NCI-H446 (cell line): ENCODE measurements at regions not wholly inside any gene's neighbourhood (a gene's known extent, or its start where the extent isn't known, plus 50 kb on each side); places are given as distances from the start of the nearest gene placed in this dataset.
"Not testable (repeated sequence)": the region's sequence is repeated elsewhere in the genome, so short reads cannot be mapped to it uniquely, and the experiment has no call there.

Experiments
- DNase-seq, 2 experiments: peaks; one replicate each; lab custom pipeline; 2025; lab: John Stamatoyannopoulos, UW

- no peak for DNase-seq
These were observed 1358.8 kb upstream of the TMEM132C start for GRCh38 chr12:126907900-126908764.

DNA sequence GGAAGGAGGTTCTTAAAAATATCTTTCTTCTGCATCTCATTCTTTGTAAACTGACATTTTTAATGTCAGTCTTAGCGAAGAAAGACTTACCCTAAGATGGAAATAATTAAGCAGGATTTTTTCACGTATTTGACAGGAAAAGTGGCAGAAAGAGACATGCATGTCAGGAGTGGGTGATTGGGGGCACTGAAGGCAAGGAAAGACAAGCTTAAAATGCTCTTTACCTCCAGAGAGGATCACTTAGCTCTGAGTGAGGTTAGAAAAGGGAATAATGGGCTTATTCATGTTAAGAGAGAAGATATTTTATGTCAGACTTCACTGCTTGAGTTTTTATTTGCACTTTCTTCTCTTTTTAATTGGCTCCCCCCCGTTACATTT lies 1358.2 kb upstream of the TMEM132C start:
- DNase-seq: no peak

- DNase-seq: no peak
These were observed 1356.4 kb upstream of the TMEM132C start for GRCh38 chr12:126910570-126910969.

DNA sequence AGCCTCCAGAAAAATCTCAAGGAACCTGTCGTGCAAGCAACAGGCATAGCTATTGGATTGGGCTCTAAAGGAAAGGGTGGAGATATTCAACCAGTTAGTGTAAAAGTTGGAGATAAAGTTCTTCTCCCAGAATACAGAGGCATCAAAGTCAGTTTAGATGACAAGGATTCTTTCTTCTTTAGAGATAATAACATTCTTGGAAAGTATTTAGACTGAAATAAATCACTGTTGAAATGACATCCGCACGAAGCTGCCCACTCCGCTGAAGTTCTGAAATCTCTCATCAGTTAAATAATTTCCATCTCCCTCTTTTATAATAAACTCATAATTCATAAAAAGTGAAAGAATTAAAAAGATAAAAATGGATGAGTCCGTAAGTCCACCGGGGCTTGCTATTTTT lies 1354.9 kb upstream of the TMEM132C start:
- DNase-seq: no peak

DNA sequence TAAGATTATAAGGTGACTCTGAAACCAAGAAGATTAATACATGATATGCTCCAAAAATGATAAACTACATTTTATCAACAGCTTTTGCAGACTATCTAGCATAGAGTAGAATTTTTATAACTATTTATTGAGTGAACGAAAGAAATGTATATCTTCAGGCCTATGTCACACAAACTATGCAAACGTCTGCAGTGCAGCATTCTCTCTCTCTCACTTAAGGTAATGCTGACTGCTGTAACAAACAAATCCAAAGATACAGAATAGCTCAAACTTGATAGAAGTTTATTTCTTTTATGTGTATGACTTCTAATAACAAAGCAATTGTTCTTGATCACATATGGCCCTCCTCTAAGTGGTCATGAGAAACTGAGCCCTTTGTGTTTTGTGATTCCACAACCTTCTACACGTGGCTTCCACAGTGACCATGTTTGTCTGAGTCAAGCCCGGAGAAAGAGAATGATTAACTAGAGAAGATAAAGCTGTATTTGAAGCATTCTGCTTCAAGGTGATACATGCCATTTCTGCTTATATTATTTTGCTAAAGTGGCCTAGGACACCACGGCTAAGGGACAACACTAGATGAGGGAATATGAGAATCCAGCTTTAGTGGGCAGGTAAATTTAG lies 1352.7 kb upstream of the TMEM132C start:
- DNase-seq: no peak

DNA sequence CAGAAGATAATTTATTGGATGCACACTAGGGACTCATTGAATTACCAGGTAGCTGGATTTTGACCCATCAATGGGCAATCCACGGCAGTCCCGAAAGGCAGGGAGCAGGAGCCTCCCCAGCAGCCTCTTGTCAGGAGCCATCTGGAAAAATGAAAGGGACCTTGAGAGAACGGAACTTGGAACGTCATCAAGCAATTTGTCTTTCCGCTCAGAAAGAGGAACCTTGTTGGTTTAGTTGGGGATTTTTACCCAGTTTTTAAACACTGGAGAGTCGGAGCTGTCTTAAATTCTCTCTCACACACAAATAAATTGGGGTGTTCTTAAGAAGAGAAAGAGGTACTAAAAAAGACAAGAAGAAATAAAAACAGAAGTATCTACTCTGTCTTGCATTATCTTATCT lies 1351.7 kb upstream of the TMEM132C start:
- no peak for DNase-seq

- no peak for DNase-seq
These were observed 1340.9 kb upstream of the TMEM132C start for GRCh38 chr12:126926023-126926594.

GRCh38 chr12:126930234-126930633 lies 1336.7 kb upstream of the TMEM132C start:
- DNase-seq: no peak

GRCh38 chr12:126932156-126932555 lies 1334.8 kb upstream of the TMEM132C start:
- no peak for DNase-seq

- no peak for DNase-seq
These were observed 1331.5 kb upstream of the TMEM132C start for GRCh38 chr12:126935435-126935834.

GRCh38 chr12:126936181-126936851 lies 1330.7 kb upstream of the TMEM132C start:
- peak in 1 of 2 experiments; percentile 12 for DNase-seq

DNA sequence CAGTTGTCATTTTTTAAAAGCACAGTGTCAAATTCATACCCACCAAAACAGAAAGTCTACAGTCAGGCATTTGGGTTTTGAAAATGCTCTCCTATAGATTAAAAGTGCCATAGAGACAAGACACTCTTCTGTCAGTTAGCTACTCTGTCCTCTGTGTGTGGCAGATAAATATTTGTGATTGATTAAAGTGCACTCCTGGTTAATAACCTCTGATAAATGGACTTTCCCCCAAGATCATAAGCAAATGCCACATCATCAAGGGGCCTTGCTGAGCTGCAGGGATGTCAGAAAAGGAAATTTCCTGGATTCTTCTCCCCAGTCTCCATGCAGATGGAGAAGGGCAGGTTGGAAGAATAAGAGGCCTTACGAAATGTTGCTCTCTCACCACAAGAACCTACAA lies 1329.5 kb upstream of the TMEM132C start:
- DNase-seq: no peak

DNA sequence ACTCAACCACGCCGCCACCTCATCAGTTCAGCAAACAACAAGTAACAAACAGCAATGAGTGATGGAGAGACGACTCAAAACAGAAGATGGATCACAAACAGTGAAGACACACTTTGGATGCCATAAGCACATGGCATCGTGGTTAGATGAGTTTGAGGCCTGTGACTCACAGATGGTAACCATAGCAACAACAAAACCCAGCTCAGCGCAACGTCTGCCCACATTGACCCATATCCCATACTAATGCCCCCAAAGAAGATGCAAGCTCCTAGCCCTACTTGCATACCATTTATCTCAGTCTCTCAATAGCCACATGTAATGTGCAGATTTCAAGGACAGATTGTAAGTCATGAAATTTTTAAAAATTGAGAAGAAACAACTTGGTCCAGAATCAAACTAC lies 1322.3 kb upstream of the TMEM132C start:
- DNase-seq: no peak

GRCh38 chr12:126946958-126947357 lies 1320.0 kb upstream of the TMEM132C start:
- DNase-seq: not testable (repeated sequence)

- DNase-seq: no peak
These were observed 1317.4 kb upstream of the TMEM132C start for GRCh38 chr12:126949558-126949957.

- no peak for DNase-seq
These were observed 1316.7 kb upstream of the TMEM132C start for GRCh38 chr12:126950266-126950665.

GRCh38 chr12:126952096-126953007 lies 1314.6 kb upstream of the TMEM132C start:
- DNase-seq: no peak

DNA sequence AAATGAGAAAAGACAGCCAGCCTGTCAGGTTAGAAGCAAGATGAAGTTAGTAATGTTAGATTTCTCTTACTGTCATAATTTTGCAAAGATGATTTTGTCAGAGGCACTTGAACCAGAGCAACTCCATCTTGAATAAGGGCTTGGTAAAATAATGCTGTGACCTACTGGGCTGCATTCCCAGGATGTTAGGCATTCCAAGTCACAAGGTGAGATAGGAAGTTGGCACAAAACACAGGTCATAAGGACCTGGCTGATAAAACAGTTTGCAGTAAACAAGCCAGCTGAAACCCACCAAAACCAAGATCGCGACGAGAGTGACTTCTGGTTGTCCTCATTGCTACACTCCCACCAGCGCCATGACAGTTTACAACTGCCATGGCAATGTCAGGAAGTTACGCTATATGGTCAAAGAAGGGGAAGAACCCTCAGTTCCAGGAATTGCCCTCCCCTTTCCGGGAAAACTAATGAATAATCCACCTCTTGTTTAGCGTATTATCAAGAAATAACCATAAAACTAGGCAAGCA lies 1313.5 kb upstream of the TMEM132C start:
- DNase-seq: no peak

DNA sequence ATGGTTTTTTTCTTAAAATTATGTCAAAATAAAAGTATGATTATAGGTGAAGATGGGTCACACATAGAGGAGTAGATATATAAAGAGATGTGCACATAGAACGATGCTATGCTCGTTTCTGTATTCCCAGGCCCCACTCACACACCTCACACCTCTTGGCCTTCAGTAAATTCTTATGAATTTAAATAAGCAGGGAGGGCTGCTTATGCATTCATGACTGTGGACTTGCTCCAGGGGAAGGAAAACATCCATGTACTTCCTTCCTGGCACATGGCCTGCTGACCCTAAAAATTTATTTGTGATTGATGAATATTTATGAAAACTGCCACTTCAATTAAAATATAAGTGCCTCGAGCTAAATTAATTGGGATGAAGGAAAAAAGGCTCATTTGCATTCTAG lies 1306.7 kb upstream of the TMEM132C start:
- no peak for DNase-seq

DNA sequence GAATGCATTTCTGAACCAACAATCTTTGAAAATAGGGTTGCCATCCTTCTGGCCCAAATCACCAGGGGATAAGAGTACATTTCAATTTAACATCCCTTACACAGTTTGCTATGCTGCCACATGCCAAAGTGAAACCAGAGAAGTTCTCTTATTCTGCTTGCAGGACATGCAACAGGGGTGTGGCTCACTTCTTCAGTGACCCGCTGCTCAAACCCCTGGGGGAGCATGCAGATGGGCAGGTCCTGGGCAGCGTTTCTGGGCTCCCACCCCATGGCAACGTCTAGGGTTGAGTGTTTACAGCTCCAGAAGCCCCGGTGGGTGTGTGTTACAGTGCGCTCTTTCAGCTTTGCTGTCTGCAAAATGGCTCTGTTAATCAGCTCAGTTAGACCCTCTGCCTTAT lies 1306.3 kb upstream of the TMEM132C start:
- no peak for DNase-seq

DNA sequence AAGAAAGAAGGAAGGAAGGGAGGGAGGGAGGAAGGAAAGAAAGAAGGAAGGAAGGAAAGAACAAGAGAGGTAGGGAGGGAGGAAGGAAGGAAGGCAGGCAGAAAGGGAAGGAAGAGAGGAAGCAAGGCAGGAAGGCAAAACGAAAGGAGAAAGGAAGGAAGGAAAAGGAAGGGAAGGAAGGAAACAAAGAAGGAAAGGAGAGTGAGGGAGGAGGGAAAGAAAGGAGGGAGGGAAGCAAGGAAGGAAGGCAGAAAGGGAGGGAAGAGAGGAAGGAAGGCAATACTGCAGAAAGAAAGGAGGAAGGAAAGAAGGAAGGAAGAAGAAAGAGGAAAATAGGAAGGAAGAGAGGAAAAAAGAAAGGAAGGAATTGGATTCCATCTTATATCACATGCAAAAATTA lies 1303.1 kb upstream of the TMEM132C start:
- no peak for DNase-seq
